ENCODE measurements at regions not wholly inside any gene's neighbourhood (a gene's known extent, or its start where the extent isn't known, plus 50 kb on each side); places are given as distances from the start of the nearest gene placed in this dataset.
A peak's percentile ranks its signal among the peaks of the same experiment; 100 is the strongest.

- H3K4me1 ChIP-seq (ENCODE audit: insufficient read depth, low read length, severe bottlenecking): no peaks in the 10 kb centered on the region
- H2AFZ ChIP-seq (ENCODE audit: low read length): no peak overlapping the region
- no peak overlapping the region for H3K4me3 ChIP-seq (ENCODE audit: low read depth, low read length, poor library complexity, severe bottlenecking)
- no peaks in the 10 kb centered on the region for H3K27me3 ChIP-seq (ENCODE audit: insufficient read depth, low read length)
- no peaks in the 10 kb centered on the region for H3K79me2 ChIP-seq (ENCODE audit: insufficient read depth, low read length)
- no peaks in the 10 kb centered on the region for H3K36me3 ChIP-seq (ENCODE audit: insufficient read depth, low read length)
- H3F3A ChIP-seq (ENCODE audit: insufficient read depth, low read length): no peaks in the 10 kb centered on the region
- no peak overlapping the region for H3K27ac ChIP-seq (ENCODE audit: low read depth, low read length, poor library complexity, severe bottlenecking)
- no peak overlapping the region for H3K9ac ChIP-seq (ENCODE audit: low read length)
- no peak overlapping the region for H3K4me2 ChIP-seq (ENCODE audit: low read length)
- TF ChIP-seq, protein P1, sequence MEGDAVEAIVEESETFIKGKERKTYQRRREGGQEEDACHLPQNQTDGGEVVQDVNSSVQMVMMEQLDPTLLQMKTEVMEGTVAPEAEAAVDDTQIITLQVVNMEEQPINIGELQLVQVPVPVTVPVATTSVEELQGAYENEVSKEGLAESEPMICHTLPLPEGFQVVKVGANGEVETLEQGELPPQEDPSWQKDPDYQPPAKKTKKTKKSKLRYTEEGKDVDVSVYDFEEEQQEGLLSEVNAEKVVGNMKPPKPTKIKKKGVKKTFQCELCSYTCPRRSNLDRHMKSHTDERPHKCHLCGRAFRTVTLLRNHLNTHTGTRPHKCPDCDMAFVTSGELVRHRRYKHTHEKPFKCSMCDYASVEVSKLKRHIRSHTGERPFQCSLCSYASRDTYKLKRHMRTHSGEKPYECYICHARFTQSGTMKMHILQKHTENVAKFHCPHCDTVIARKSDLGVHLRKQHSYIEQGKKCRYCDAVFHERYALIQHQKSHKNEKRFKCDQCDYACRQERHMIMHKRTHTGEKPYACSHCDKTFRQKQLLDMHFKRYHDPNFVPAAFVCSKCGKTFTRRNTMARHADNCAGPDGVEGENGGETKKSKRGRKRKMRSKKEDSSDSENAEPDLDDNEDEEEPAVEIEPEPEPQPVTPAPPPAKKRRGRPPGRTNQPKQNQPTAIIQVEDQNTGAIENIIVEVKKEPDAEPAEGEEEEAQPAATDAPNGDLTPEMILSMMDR (IDR thresholded peaks at IDR 0.05; ENCODE audit: low read length): peak; percentile 14; the same call in 1 of the 2 replicates
- no peak for TF ChIP-seq EZH2 (IDR thresholded peaks at IDR 0.05; ENCODE audit: borderline replicate concordance, low read length)
- H3K9me2 ChIP-seq (ENCODE audit: low read depth, low read length): no peaks in the 10 kb centered on the region
- no peaks in the 10 kb centered on the region for H3K9me3 ChIP-seq (ENCODE audit: low read length)
- no peaks in the 10 kb centered on the region for H4K20me1 ChIP-seq (ENCODE audit: insufficient read depth, low read length)
These were observed 120.9 kb upstream of the DDIT4L start for GRCh38 chr4:100311181-100311580.

GRCh38 chr4:100306018-100306417 is 115.8 kb upstream of the DDIT4L start:
- no peaks in the 10 kb centered on the region for H3F3A ChIP-seq (ENCODE audit: insufficient read depth, low read length)
- H3K9me2 ChIP-seq (ENCODE audit: low read depth, low read length): no peaks in the 10 kb centered on the region
- no peak overlapping the region for H3K27ac ChIP-seq (ENCODE audit: low read depth, low read length, poor library complexity, severe bottlenecking)
- no peaks in the 10 kb centered on the region for H3K27me3 ChIP-seq (ENCODE audit: insufficient read depth, low read length)
- H2AFZ ChIP-seq (ENCODE audit: low read length): no peak overlapping the region
- no peaks in the 10 kb centered on the region for H3K9me3 ChIP-seq (ENCODE audit: low read length)
- no peaks in the 10 kb centered on the region for H3K4me1 ChIP-seq (ENCODE audit: insufficient read depth, low read length, severe bottlenecking)
- no peaks in the 10 kb centered on the region for H3K36me3 ChIP-seq (ENCODE audit: insufficient read depth, low read length)
- TF ChIP-seq EZH2 (IDR thresholded peaks at IDR 0.05; ENCODE audit: borderline replicate concordance, low read length): no peak
- TF ChIP-seq, protein P1 (IDR thresholded peaks at IDR 0.05; ENCODE audit: low read length): no peak
- H3K9ac ChIP-seq (ENCODE audit: low read length): no peak overlapping the region
- H4K20me1 ChIP-seq (ENCODE audit: insufficient read depth, low read length): no peaks in the 10 kb centered on the region
- H3K4me2 ChIP-seq (ENCODE audit: low read length): no peak overlapping the region
- no peaks in the 10 kb centered on the region for H3K79me2 ChIP-seq (ENCODE audit: insufficient read depth, low read length)
- H3K4me3 ChIP-seq (ENCODE audit: low read depth, low read length, poor library complexity, severe bottlenecking): no peak overlapping the region

DNA sequence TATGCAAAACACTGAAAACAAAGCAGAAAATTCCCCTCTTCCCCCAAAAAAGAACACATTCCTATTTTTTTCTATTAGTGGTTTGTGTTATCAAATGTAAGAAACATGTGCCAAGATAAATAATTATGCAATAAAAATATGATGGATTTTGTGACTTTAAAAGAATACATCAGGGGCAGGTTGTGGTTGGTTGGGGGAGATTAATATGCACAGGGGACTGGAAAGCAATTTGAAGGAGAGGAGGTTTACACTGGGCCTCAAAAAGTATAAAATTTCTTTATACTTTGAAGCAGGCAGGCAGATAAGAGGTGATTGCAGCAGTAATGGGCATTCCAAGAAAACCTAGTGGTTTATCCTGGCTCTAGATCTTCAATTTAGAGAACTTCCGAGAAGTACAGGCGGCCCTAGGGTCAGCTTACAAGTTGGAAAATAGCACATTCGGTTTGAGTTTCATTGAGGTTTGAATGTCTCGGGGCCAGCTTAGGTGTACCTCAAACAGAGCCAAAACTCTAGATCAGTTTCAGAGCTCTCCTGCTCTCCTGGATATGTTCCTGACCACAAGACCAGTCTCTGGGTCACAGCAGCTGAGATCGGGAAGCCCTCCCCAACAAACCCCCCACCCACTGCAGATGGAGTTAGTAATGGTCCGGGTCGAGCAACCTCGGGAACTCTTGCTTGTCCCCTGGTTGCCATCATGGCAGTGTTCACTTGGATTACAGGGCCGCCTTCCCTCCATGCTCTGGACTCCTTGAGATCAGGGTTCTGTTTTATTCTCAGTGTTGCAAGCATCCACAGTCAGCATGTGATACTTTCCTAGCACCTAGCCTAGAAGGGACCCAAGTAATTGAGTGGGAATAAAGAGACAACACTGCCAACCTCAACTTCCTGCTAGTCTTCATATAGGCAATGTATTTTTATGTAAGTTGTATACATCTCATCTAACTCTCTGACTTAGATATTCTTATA is 112.1 kb upstream of the DDIT4L start:
- Histone ChIP-seq H3K4me2 (ENCODE audit: low read length) (no peak overlapping the region), H3K4me3 (ENCODE audit: low read depth, low read length, poor library complexity, severe bottlenecking) (no peak overlapping the region), H3F3A (ENCODE audit: insufficient read depth, low read length) (no peaks in the 10 kb centered on the region), H3K9me3 (ENCODE audit: low read length) (no peaks in the 10 kb centered on the region), H3K4me1 (ENCODE audit: insufficient read depth, low read length, severe bottlenecking) (no peaks in the 10 kb centered on the region), H2AFZ (ENCODE audit: low read length) (no peak overlapping the region), H3K79me2 (ENCODE audit: insufficient read depth, low read length) (no peaks in the 10 kb centered on the region), H4K20me1 (ENCODE audit: insufficient read depth, low read length) (no peaks in the 10 kb centered on the region), H3K9me2 (ENCODE audit: low read depth, low read length) (no peaks in the 10 kb centered on the region), H3K36me3 (ENCODE audit: insufficient read depth, low read length) (no peaks in the 10 kb centered on the region), H3K27ac (ENCODE audit: low read depth, low read length, poor library complexity, severe bottlenecking) (no peak overlapping the region), H3K27me3 (ENCODE audit: insufficient read depth, low read length) (no peaks in the 10 kb centered on the region), H3K9ac (ENCODE audit: low read length) (no peak overlapping the region)
- TF ChIP-seq EZH2 (IDR thresholded peaks at IDR 0.05; ENCODE audit: borderline replicate concordance, low read length): no peak
- TF ChIP-seq, protein P1 (IDR thresholded peaks at IDR 0.05; ENCODE audit: low read length): no peak
